Ammon's horn (tissue), 1 donor: ENCODE measurements at regions not wholly inside any gene's neighbourhood (a gene's known extent, or its start where the extent isn't known, plus 50 kb on each side); places are given as distances from the start of the nearest gene placed in this dataset.

Source experiments
- DNase-seq: peaks from one replicate; pipeline ENCODE4 v3.0.0-alpha.2; 2016; ENCODE audit warnings: low spot score

GRCh38 chr2:12168354-12168753 lies 421.9 kb downstream of the LPIN1 start:
- DNase-seq = no peak

GRCh38 chr2:12168791-12169388 lies 422.5 kb downstream of the LPIN1 start:
- DNase-seq = peak; percentile 35

GRCh38 chr2:12169721-12170120 lies 423.3 kb downstream of the LPIN1 start:
- DNase-seq = peak; percentile 37

- no peak for DNase-seq
Measured at GRCh38 chr2:12170121-12170520, 423.7 kb downstream of the LPIN1 start.

- no peak for DNase-seq
Measured at GRCh38 chr2:12173271-12173942, 427.0 kb downstream of the LPIN1 start.

GRCh38 chr2:12173943-12174340 lies 427.5 kb downstream of the LPIN1 start:
- DNase-seq = no peak

- DNase-seq = no peak
Measured at GRCh38 chr2:12175323-12175722, 428.9 kb downstream of the LPIN1 start.

- DNase-seq = no peak
Measured at GRCh38 chr2:12176623-12177454, 430.4 kb downstream of the LPIN1 start.

- DNase-seq = no peak
Measured at GRCh38 chr2:12177455-12178288, 431.2 kb downstream of the LPIN1 start.

- peak; percentile 27 for DNase-seq
Measured at GRCh38 chr2:12178289-12179080, 432.1 kb downstream of the LPIN1 start.

- DNase-seq = no peak
Measured at GRCh38 chr2:12180031-12180430, 433.6 kb downstream of the LPIN1 start.

- DNase-seq = no peak
Measured at GRCh38 chr2:12183032-12183645, 436.7 kb downstream of the LPIN1 start.

GRCh38 chr2:12192762-12193161 lies 446.3 kb downstream of the LPIN1 start:
- DNase-seq = no peak

GRCh38 chr2:12194968-12195367 lies 448.5 kb downstream of the LPIN1 start:
- DNase-seq = no peak

GRCh38 chr2:12196495-12196894 lies 450.1 kb downstream of the LPIN1 start:
- no peak for DNase-seq

- no peak for DNase-seq
Measured at GRCh38 chr2:12197133-12197532, 450.7 kb downstream of the LPIN1 start.

GRCh38 chr2:12199491-12200211 lies 453.2 kb downstream of the LPIN1 start:
- DNase-seq = no peak

- peak; percentile 40 for DNase-seq
Measured at GRCh38 chr2:12201369-12201768, 454.9 kb downstream of the LPIN1 start.

GRCh38 chr2:12202313-12203075 lies 456.1 kb downstream of the LPIN1 start:
- DNase-seq = no peak
